ENCODE measurements at regions not wholly inside any gene's neighbourhood (a gene's known extent, or its start where the extent isn't known, plus 50 kb on each side); places are given as distances from the start of the nearest gene placed in this dataset.

DNA sequence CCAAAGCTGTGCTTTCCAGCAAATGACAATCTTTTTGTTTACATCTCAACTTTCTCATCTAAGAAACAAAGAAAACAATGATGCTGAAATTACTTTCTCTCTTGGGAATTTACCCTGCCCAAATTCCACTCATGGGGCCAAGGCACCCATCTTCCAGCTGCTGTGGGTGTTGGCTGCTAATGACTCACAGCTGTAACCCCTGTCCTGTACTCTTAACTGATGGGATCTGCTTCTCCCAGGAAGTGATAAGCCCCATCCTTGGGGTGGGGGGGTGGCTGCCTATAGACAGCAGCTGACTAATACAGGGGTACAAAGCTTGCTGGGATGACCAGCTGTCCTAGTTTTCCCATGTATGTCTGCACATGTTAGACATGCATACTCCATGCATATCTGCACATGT, 938.6 kb downstream of the C6orf118 start:
- Mint-ChIP-seq H3K27ac (no peak overlapping the region), H3K4me1 (peaks cover 0 to 2% of the 10 kb centered on the region in 2 experiments; a peak in 1 of 4 replicates), H3K9me3 (peaks cover 0 to 5% of the 10 kb centered on the region in 2 experiments; a peak in 3 of 5 replicates), H3K27me3 (ENCODE audit: low read depth) (no peaks in the 10 kb centered on the region), H3K36me3 (ENCODE audit: insufficient read depth in 1 of 3, low read depth in 3 of 3) (peaks cover 0 to 4% (median 1%) of the 10 kb centered on the region in 3 experiments; a peak in 3 of 7 replicates), H3K4me3 (no peak overlapping the region)
- Histone ChIP-seq H3K79me2 (ENCODE audit: insufficient read depth, low read length) (no peaks in the 10 kb centered on the region), H2AFZ (ENCODE audit: low read length) (no peak overlapping the region), H4K91ac (ENCODE audit: insufficient read length, low read depth, low read length) (no peak overlapping the region), H3K27ac (ENCODE audit: insufficient read length, low read depth, low read length) (no peak overlapping the region), H3K18ac (ENCODE audit: insufficient read length, low read depth, low read length) (no peak overlapping the region), H2BK120ac (ENCODE audit: low read depth, low read length, poor library complexity, severe bottlenecking) (no peak overlapping the region), H3T11ph (ENCODE audit: low read length) (no peak overlapping the region), H3K4ac (ENCODE audit: low read depth, low read length) (no peak overlapping the region), H2AK5ac (ENCODE audit: insufficient read length, low read length) (no peak overlapping the region), H3K27me3 (ENCODE audit: insufficient read depth, low read length) (no peaks in the 10 kb centered on the region), H3K23ac (ENCODE audit: insufficient read length, low read depth, low read length) (no peak overlapping the region), H3K23me2 (ENCODE audit: insufficient read length, low read depth, low read length, poor library complexity, severe bottlenecking) (no peaks in the 10 kb centered on the region), H3K4me1 (ENCODE audit: insufficient read depth, low read length) (no peaks in the 10 kb centered on the region), H3K9me3 (ENCODE audit: control insufficient read depth, low read depth, low read length) (no peaks in the 10 kb centered on the region), H3K56ac (ENCODE audit: insufficient read length, low read depth, low read length) (no peak overlapping the region), H2BK15ac (ENCODE audit: low read depth, low read length) (no peak overlapping the region), H4K20me1 (ENCODE audit: control insufficient read depth, insufficient read depth, insufficient read length) (no peaks in the 10 kb centered on the region), H4K8ac (replicated peaks; ENCODE audit: insufficient read length, low read depth, low read length) (no peak overlapping the region), H3K9ac (ENCODE audit: extremely low read depth, insufficient read length, low read length) (no peak overlapping the region), H3K4me2 (ENCODE audit: insufficient read depth, insufficient read length, low read length) (no peak overlapping the region), H2BK20ac (ENCODE audit: low read depth, low read length, poor library complexity, severe bottlenecking) (no peak overlapping the region), H3K79me1 (ENCODE audit: insufficient read depth, low read depth, low read length, poor library complexity, severe bottlenecking) (no peaks in the 10 kb centered on the region), H2BK5ac (ENCODE audit: insufficient read length, low read length) (no peak overlapping the region), H4K5ac (ENCODE audit: insufficient read length, low read depth, low read length) (no peak overlapping the region), H3K14ac (ENCODE audit: insufficient read depth, low read length) (no peak overlapping the region), H2BK12ac (ENCODE audit: insufficient read length, low read depth, low read length) (no peak overlapping the region)
- TF ChIP-seq, protein P1, sequence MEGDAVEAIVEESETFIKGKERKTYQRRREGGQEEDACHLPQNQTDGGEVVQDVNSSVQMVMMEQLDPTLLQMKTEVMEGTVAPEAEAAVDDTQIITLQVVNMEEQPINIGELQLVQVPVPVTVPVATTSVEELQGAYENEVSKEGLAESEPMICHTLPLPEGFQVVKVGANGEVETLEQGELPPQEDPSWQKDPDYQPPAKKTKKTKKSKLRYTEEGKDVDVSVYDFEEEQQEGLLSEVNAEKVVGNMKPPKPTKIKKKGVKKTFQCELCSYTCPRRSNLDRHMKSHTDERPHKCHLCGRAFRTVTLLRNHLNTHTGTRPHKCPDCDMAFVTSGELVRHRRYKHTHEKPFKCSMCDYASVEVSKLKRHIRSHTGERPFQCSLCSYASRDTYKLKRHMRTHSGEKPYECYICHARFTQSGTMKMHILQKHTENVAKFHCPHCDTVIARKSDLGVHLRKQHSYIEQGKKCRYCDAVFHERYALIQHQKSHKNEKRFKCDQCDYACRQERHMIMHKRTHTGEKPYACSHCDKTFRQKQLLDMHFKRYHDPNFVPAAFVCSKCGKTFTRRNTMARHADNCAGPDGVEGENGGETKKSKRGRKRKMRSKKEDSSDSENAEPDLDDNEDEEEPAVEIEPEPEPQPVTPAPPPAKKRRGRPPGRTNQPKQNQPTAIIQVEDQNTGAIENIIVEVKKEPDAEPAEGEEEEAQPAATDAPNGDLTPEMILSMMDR (conservative IDR thresholded peaks at IDR 0.05), result no peak
- DNase-seq, result no peak

All from H9 (cell line).